ENCODE measurements at regions not wholly inside any gene's neighbourhood (a gene's known extent, or its start where the extent isn't known, plus 50 kb on each side); places are given as distances from the start of the nearest gene placed in this dataset.
"Not testable (repeated sequence)": the region's sequence is repeated elsewhere in the genome, so short reads cannot be mapped to it uniquely, and the experiment has no call there.

DNA sequence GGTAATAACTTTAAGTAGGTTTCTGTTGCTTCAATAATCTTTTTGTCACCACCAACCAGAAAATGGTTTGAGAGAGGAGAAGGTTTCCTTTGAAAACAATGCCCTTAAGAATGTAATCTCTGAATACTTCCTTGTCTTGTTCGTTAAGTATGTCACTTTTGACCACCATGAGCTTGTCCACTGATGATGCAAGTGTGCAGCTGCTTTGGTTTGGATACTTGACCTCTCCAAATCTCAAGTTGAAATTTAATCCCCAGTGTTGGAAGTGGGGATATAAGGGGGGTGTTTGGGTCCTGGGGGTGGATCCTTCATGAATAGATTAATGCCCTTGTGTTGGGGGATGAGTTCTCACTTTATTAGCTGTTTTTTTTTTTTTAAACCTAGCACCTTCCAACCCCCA, 985.4 kb downstream of the EPHA7 start:
- DNase-seq (ENCODE audit: low read depth in 4 of 4, low spot score in 2 of 4) = no peak

DNA sequence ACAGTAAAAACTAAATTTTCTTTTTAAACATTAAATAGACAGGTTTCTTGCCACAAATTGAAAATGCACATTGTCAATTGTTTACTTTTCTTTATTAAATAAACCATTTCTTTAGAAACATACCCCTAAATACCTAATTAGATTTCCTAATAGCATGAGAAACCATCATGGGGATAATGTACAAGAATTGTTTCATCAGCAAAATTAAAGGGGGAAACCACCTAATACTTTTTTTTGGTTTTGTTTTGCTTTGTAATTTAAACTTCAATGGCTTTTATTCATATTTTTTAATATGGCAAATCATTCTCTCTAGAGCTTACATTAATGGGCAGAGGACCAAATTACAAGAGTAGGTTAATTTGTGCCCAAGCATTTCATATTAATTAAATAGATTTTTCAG, 987.9 kb downstream of the EPHA7 start:
- no peak for DNase-seq (ENCODE audit: low read depth in 4 of 4, low spot score in 2 of 4)

DNA sequence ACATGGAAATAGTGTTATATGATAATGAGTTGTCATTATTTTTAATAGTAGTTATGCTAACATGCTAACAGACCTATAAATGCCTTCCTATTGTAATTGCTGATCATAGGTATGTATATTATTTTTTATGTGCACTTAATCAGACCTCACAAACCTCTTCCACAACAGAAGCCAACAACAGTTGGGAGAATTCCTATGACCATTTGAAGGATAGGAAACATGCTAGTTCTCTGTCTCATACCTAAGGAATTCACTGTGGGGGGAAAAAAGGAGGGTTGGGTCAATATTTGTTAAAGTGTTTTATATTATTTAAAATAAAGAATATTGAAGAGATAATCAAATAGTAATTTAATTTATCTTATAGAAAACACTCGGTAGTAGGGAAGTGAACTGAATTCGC, 990.9 kb downstream of the EPHA7 start:
- DNase-seq (ENCODE audit: low read depth in 4 of 4, low spot score in 2 of 4) = no peak

DNA sequence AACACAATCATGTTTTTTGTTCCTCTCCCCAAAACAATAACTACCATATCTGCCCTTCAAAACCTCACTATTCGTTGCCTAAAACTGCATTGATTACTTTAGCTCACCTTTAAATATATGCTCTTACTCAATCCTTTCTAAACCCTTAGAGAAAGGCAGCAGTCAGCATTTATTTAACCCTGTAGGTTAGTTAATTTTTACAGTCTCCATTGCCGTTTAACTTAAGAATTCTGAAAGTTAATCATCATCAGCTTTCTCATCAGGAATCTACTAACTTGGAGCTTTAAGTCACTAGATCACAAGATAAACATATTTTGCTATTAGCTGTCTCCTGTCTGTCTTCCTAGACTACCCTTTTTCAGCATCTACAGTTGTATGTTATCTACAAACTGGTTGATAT, 991.9 kb downstream of the EPHA7 start:
- no peak for DNase-seq (ENCODE audit: low read depth in 4 of 4, low spot score in 2 of 4)

DNA sequence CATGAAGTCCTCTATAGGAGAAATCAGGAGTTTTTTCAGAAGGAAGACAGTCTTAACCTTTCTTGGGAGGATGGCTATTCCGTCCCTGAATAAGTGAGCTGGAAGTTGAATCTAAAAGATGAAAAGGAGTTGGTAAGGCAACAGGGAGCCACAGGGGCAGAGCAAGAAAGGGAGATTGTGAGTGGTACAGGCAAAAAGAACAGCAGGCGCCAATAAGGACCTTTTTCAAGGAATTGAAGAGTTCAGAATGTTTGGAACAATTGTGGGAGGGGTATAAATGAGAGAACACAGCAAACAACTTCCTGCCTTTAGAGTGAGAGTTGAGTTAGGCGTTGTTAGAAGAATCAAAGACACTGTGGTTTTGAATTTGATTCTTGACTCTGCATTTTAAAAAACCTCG, 1003.7 kb downstream of the EPHA7 start:
- no peak for DNase-seq (ENCODE audit: low read depth in 4 of 4, low spot score in 2 of 4)

DNA sequence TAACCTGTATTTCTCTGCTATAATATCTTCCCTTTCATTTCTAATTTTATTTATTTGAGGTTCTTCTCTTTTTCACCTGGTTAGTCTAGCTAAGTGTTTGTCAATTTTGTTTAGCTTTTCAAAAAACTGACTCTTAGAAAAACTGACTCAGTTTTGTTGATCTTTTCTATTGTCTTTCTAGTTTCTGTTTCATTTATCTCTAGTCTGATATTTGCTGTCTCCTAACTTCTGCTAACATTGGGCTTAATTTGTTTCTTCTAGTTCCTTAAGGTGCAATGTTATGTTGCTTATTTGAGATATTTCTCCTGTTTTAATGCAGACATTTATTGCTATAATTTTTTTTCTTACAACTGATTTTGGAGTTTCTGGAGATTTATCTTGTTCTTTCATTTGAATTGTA, 1011.0 kb downstream of the EPHA7 start:
- DNase-seq (ENCODE audit: low read depth in 4 of 4, low spot score in 2 of 4) = no peak

DNA sequence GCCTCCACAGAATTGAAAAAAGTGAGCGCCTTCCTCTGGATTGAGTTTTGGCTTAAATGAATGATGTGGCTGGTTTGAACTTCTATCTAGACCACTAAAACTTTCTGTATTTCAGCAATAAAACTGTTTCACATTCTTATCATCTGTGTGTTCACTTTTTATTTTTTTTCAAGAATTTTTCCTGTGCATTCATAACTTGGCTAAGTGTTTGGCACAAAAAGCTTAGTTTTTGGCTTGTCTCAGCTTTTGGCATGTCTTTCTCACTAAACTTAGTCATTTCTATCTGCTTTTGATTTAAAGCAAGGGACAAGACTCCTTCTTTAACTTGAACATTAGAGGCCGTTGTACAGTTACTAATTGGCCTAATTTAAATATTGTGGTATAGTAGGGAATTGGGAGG, 1015.1 kb downstream of the EPHA7 start:
- no peak for DNase-seq (ENCODE audit: low read depth in 4 of 4, low spot score in 2 of 4)

DNA sequence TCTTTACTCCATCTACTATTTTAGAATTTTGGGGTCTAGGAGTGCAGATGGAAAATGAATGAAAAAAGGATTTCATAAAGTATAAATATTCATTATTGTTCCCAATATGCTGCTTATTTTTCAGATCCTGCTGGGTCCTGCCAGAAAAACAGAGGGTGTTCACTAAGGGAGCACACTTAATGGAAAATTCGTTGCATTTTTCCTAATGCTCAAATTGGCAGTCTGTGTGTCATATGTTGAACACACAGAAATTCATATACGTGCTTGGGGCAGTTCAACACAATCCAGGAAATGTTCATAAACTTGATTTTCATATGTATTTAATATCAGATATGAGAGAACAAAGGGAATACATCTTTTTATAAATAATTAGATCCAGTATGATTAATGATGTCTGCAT, 1019.4 kb downstream of the EPHA7 start:
- no peak for DNase-seq (ENCODE audit: low read depth in 4 of 4, low spot score in 2 of 4)

DNA sequence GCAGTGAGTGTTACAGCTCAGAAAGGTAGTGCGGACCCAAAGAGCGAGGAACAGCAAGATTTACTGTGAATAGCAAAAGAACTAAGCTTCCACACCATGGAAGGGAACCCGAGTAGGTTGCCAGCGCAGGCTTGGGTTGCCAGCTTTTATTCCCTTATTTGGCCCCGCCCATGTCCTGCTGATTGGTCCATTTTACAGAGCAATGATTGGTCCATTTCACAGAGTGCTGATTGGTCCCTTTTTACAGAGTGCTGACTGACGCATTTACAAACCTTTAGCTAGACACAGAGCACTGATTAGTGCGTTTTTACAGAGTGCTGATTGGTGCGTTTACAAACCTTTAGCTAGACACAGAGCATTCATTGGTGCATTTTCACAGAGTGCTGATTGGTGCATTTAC, 1030.7 kb downstream of the EPHA7 start:
- not testable (repeated sequence) for DNase-seq (ENCODE audit: low read depth in 4 of 4, low spot score in 2 of 4)

DNA sequence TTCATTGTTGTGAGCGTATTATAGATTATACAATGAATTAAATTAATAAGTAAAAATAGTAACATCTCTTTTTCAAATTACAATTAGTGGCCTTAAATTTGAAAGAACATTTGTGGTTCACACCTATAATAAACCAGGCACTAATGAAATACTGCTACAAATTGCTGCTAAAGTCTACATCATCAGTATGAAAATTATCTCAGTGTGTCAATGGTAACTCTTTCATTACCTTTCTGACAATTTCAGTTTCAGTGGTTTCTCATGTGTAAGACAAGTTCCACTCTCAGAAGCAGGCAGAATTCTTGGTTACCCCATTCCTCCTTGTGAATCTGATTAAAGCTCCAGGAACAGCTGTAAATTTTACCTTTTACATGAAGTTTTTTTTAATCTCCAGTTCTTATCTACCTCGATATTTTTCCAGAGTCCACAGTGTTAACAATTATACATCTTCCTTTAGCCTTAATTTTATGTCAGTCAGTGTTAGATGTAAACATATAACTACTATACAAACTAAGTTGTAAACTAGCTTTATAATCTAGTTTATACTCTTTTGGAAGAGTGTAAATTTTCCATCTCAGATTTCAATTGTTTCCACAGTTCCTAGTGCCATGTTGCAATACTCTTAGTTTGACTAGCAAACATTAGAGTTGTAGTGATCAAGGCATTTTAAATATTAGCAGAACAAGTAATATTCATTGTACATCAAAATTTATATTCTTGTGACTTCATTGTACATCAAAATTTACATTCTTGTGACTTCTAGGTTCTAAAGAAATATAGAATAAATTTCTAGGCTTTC, 1038.4 kb downstream of the EPHA7 start:
- DNase-seq (ENCODE audit: low read depth in 4 of 4, low spot score in 2 of 4) = no peak

DNA sequence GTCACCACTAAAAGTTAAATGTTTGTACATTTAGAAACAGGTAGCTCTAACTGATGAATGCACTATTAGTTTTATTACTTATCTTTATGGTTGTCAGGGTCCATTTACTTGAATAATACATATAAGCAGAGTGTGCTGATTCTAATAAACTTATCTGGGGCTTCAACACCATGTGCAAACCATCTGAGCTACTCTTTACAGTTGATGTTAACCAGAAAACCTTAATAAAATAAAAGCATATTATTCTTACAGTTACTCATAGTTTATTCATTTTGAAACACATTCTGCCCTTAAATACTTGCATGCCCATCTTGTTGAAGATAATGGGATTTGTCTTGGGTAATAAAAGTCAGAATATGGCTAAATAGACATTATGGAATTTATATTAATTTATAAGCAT, 1042.2 kb downstream of the EPHA7 start:
- no peak for DNase-seq (ENCODE audit: low read depth in 4 of 4, low spot score in 2 of 4)

DNA sequence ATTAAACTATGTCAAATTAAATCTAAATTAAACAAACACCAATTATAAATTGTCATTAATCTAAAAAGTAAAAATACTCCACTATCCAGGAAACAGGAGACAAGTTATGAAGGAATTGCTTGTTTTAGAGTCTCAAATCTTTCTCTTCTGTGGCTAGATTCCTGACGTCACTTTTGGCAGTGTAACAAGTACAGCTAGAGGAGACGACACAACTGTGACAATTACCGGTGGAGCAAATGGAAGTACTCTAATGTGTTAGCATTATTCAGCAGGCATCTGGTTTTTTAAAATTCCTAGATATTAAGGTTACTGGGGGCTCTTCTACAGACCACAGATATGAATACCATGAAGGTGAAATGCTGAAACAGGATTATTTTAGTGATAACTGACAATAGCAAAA, 1042.7 kb downstream of the EPHA7 start:
- DNase-seq (ENCODE audit: low read depth in 4 of 4, low spot score in 2 of 4) = peak in 3 of 4 donors; percentile 56 to 75 (median 60)

DNA sequence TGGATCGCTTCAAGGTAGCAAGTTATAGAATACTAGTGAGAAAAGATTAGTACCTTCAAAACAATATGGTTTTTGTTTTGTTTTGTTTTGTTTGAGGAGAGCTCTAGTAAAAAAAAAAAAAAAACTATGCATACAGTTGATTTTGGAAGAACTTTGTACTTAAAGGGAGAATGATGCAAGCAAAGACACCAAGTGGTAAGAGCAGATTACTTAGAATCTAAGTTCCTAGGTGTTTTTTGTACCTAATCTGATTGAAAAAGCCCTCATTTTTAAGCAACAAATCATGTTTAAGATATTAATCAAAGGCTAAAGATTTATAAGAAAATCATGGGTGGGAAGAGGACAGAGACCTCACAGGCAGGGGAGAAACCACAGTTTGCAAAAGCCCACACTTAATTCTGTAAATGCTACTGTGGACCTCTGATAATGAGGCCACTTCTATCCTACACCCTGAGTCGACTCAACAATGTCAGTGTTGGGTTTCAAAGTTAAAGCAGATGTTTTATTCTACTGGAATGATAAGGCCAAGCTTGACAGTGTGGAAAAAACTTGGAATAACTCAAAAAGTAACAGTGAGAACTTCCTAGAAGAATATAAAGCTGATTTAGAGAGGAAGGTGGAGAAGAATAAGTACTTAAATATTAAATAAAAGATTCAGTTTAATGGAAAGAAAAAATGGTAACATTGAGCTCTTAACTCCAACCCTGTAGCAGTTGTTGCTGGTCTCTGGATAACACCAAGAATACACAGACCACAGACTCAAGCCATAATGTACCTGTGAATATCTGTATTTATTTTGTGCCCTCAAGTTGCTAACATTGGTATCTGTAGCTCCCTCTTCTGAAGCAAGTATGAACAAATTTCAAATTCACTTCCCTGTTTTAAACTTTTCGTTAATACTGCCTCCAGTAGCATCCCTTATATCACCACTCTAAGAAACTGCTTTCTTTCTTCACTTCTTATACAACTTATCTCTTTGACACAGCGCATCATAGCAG, 1047.8 kb downstream of the EPHA7 start:
- no peak for DNase-seq (ENCODE audit: low read depth in 4 of 4, low spot score in 2 of 4)

DNA sequence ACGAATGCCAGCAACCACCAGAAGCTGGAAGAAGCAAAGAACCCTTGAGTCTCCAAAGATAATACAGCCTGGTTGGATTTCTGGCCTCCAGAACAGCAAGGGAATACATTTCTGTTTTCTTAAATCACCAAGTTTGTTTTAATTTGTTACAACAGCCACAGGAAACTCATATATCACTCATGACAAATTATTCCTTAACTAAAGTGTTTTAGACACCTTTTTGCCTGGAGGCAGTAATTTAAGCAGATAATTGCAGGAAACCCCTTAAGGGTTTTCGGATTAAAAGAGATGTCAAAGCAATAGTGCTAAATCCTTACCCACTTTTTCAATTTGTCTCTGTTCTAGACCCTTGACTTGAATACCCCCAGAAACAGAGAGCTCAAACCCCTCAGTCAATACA, 1050.0 kb downstream of the EPHA7 start:
- DNase-seq (ENCODE audit: low read depth in 4 of 4, low spot score in 2 of 4) = no peak

DNA sequence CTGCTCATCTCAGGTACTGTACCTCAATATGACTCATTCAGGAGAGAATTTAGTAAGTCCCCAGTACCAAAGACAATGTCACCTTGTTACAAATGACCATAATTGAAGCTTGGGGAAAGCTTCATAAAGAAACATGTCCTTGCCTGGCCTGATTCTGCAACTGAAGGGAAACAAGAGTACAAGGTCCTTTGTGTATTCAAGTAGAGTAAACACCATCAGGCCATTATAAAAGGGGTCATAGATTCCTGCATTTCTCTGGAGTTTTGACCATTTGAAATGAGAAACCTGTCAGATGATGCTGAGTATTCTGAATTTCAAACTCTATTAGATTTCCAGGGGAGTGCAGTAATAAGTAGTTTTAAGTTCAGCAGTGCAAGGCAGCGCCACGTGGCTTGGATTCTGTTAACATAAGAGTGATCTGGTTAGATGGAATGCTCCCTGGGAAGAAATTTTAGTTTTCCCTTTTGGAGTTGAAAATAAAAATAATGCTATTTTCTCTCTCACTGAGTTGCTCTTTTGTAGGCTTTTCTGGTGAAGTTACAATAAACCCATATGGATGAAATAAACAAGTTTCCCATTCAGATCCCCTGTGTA, 1054.3 kb downstream of the EPHA7 start:
- no peak for DNase-seq (ENCODE audit: low read depth in 4 of 4, low spot score in 2 of 4)

DNA sequence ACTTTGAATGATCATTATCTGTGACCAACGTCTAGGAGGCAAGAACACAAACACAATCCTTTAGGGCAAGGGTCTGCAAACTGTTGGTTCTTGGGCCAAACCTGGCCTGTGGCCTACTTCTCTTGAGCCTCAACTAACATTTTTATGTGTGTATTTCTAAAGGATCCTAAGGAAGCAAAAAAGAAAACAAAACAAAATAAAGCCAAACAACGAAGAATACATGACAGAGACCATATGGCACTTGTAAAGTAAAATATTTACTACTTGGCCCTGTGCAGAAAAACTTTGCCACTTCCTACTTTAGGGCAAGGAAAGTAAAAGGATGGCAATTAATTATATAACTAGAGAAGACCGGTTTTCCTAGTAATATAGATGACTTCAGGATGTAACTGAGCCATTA, 1056.2 kb downstream of the EPHA7 start:
- no peak for DNase-seq (ENCODE audit: low read depth in 4 of 4, low spot score in 2 of 4)

DNA sequence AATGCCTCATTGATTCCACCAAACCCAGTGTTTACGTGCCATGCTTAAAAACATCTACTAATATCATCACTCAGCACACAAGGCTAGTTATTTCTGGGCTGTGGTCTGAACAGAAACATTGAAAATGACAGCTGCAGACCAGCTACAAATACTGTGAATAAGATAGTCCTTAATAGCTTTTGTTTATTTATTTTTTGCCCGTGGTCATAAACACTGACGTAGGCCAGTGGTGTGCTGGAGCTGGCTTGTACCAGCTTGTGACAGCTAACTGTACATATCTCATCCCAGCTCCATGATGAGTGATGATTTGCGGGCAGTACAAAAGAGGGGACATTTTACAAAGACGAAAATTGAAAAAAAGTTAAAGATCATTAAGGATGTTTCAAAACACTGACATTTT, 1057.0 kb downstream of the EPHA7 start:
- no peak for DNase-seq (ENCODE audit: low read depth in 4 of 4, low spot score in 2 of 4)

DNA sequence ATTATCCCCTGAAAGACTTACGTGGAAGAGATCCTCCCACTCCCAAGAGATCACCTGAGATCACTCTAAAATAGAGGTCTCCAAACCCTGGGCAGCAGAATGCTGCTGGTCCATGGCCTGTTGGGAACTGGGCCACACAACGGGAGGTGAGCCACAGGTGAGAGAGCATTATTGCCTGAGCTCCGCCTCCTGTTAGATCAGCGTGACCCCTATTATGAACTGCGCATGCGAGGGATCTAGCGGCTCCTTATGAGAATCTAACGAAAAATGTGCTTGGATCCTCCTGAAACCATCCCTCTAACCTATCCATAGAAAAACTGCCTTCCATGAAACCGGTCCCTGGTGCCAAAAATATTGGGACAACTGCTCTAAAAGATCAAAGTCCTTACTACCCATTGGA, 1057.4 kb downstream of the EPHA7 start:
- DNase-seq (ENCODE audit: low read depth in 4 of 4, low spot score in 2 of 4) = no peak

DNA sequence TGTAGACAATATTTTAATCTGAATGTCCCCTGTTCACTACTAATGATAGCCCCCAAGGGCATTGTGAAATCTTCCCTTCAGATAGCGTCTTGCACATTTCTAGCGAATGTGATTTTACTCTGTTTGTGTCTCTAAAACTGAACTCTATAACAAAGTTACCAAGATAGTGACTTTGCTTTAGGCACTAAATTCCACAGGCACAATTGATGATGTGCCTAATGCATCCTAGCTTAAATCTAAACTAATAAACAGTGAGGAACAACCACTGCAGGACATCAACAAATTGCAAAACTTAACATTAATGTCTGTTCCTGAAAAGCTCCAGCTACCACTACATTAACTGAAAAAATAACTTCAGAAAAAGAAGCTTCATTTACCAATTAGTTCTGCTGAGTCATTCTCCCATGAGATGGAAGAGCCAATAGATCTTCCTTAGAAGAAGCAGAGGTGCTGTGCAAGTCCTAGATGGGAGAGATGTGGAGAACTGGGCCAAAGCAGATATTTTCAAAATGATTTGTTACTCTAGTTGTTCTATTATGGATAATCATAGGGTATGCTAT, 1065.0 kb downstream of the EPHA7 start:
- DNase-seq (ENCODE audit: low read depth in 4 of 4, low spot score in 2 of 4) = no peak

DNA sequence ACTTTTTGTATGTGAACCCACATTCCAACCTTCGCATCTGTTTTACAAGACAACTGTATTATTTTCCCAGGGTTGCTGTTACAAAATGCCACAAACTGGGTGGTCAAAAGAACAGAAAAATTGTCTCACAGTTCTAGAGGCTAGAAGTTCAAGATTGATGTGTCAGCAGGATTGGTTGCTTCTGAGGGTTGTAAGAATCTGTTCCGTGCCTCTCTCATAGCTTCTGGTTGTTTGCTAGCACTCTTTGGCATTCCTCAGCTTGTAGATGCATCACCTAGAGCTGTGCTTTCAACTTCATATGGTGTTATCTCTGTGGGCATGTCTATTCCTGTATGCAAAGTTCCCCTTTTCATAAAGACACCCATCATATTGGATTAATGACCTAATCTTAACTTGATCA, 1067.2 kb downstream of the EPHA7 start:
- no peak for DNase-seq (ENCODE audit: low read depth in 4 of 4, low spot score in 2 of 4)

DNA sequence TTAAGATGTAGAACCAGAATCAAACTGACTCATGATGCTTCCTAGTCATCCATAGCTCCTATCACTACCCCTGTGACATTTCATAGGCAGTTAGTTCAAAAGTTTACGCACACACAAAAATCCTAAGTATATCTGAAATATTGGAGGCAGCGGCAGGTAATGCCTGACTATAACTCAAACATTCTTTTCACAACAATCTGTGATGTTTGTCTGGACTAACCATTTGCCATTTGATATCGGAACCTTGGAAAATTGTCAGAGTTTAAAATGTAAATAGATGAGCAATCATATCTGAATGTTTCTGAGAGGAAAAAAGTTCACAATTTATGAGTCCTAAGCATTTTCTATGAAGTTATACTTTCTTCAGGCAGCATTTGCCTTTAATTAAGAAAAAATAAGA, 1078.2 kb downstream of the EPHA7 start:
- no peak for DNase-seq (ENCODE audit: low read depth in 4 of 4, low spot score in 2 of 4)
